HCEC 1CT (cell line): ENCODE measurements at regions not wholly inside any gene's neighbourhood (a gene's known extent, or its start where the extent isn't known, plus 50 kb on each side); places are given as distances from the start of the nearest gene placed in this dataset.

Experiments used
- DNase-seq: peaks from one replicate; pipeline ENCODE4 v3.0.0-alpha.2; 2017

- DNase-seq = no peak
Observed at GRCh38 chr2:176622792-176623191, 353.6 kb downstream of the MTX2 start.

GRCh38 chr2:176626796-176627195, 357.6 kb downstream of the MTX2 start:
- no peak for DNase-seq

GRCh38 chr2:176628438-176628837, 359.2 kb downstream of the MTX2 start:
- DNase-seq = no peak

GRCh38 chr2:176633754-176634153, 364.5 kb downstream of the MTX2 start:
- no peak for DNase-seq

GRCh38 chr2:176636401-176636800, 367.2 kb downstream of the MTX2 start:
- DNase-seq = no peak

- no peak for DNase-seq
Observed at GRCh38 chr2:176637142-176637485, 367.9 kb downstream of the MTX2 start.

- peak; percentile 68 for DNase-seq
Observed at GRCh38 chr2:176637486-176638166, 368.4 kb downstream of the MTX2 start.

GRCh38 chr2:176638167-176639015, 369.1 kb downstream of the MTX2 start:
- DNase-seq = peak; percentile 75

GRCh38 chr2:176639016-176639343, 369.7 kb downstream of the MTX2 start:
- no peak for DNase-seq

GRCh38 chr2:176639671-176640070, 370.4 kb downstream of the MTX2 start:
- peak; percentile 12 for DNase-seq

GRCh38 chr2:176641436-176641835, 372.2 kb downstream of the MTX2 start:
- DNase-seq = no peak

- DNase-seq = peak; percentile 100
Observed at GRCh38 chr2:176642074-176642473, 372.8 kb downstream of the MTX2 start.

- DNase-seq = no peak
Observed at GRCh38 chr2:176643646-176644045, 374.4 kb downstream of the MTX2 start.

GRCh38 chr2:176645494-176645893, 376.3 kb downstream of the MTX2 start:
- no peak for DNase-seq

- no peak for DNase-seq
Observed at GRCh38 chr2:176646033-176646615, 376.9 kb downstream of the MTX2 start.

- DNase-seq = no peak
Observed at GRCh38 chr2:176647325-176648165, 378.3 kb downstream of the MTX2 start.

- no peak for DNase-seq
Observed at GRCh38 chr2:176648700-176649297, 379.6 kb downstream of the MTX2 start.

GRCh38 chr2:176650104-176650837, 381.0 kb downstream of the MTX2 start:
- DNase-seq = no peak

- DNase-seq = no peak
Observed at GRCh38 chr2:176650838-176651555, 381.8 kb downstream of the MTX2 start.

- DNase-seq = peak; percentile 77
Observed at GRCh38 chr2:176652300-176653182, 383.3 kb downstream of the MTX2 start.
